ENCODE measurements at regions not wholly inside any gene's neighbourhood (a gene's known extent, or its start where the extent isn't known, plus 50 kb on each side); places are given as distances from the start of the nearest gene placed in this dataset.

GRCh38 chr5:164186550-164186949, 681.1 kb downstream of the MAT2B start:
- no peak for DNase-seq (ENCODE audit: low read depth, low spot score)
- POLR2A ChIA-PET = interaction anchor here (0.7 kb wide), 1 partner anchor 326 kb away, joined by 3 read pairs; no protein-coding TSS in a partner anchor
- BruUV-seq (replicated peaks) = no TSS peak

More at GRCh38 chr5:164186550-164186949, 681.1 kb downstream of the MAT2B start:
- in situ Hi-C loops (cut with MboI) (no loop called here), intact Hi-C loops (cut with micrococcal nuclease; ENCODE audit: unreplicated experiment) (no loop called here)
- Histone ChIP-seq H3K4me3 (no peak overlapping the region), H3K9me3 (replicated peaks; ENCODE audit: control insufficient read depth, insufficient read depth, low read length) (no peaks in the 10 kb centered on the region), H4K20me1 (ENCODE audit: control insufficient read depth, insufficient read depth) (no peaks in the 10 kb centered on the region), H3K4me2 (ENCODE audit: control insufficient read depth, insufficient read depth) (no peak overlapping the region), H2AFZ (ENCODE audit: control insufficient read depth, low read depth, low read length) (no peak overlapping the region), H3K27ac (ENCODE audit: control insufficient read depth, insufficient read depth) (no peak overlapping the region), H3K4me1 (ENCODE audit: control insufficient read depth, insufficient read depth, low read length) (no peaks in the 10 kb centered on the region), H3K27me3 (replicated peaks in 1 of 2; ENCODE audit: control insufficient read depth in 2 of 2, insufficient read depth in 2 of 2, low read length in 1 of 2) (no peaks in the 10 kb centered on the region), H3K36me3 (ENCODE audit: control insufficient read depth in 2 of 2, insufficient read depth in 2 of 2, low read length in 1 of 2) (no peaks in the 10 kb centered on the region), H3K79me2 (ENCODE audit: control insufficient read depth, insufficient read depth, low read length) (no peaks in the 10 kb centered on the region), H3K9ac (ENCODE audit: control insufficient read depth, insufficient read depth, low read length) (no peak overlapping the region)
- WGBS (ENCODE audit: insufficient coverage, insufficient replicate concordance, low lambda C conversion rate, missing lambda C conversion rate) = 19% methylated on average over 3 of the region's 3 CpGs
- CTCF ChIA-PET = no interaction called here
- no peak for ATAC-seq
- SMC1A ChIA-PET (ENCODE audit: uncharacterized antibody, unreplicated experiment) = no interaction called here
- TF ChIP-seq CEBPB (IDR thresholded peaks at IDR 0.05; ENCODE audit: borderline replicate concordance in 1 of 2, low read depth in 2 of 2, low read length in 2 of 2) (no peak), POLR2AphosphoS5 (IDR thresholded peaks at IDR 0.05; ENCODE audit: low read length) (no peak), NR2C1 (IDR thresholded peaks at IDR 0.05) (no peak), RELB (IDR thresholded peaks at IDR 0.05; ENCODE audit: low read depth) (no peak), MXI1 (IDR thresholded peaks at IDR 0.05; ENCODE audit: low read depth, low read length) (no peak), CHD2 (IDR thresholded peaks at IDR 0.05; ENCODE audit: borderline replicate concordance, low read depth, low read length) (no peak), SP1 (IDR thresholded peaks at IDR 0.05; ENCODE audit: low read depth, low read length) (no peak), FOXM1 (IDR thresholded peaks at IDR 0.05; ENCODE audit: low read depth, low read length) (no peak), ZBTB4 (CRISPR knock-in tag; IDR thresholded peaks at IDR 0.05) (no peak), MLLT1 (IDR thresholded peaks at IDR 0.05) (no peak), SREBF1 (IDR thresholded peaks at IDR 0.05; ENCODE audit: low read length) (no peak), CTCF (IDR thresholded peaks at IDR 0.05 in 2 of 3, conservative IDR thresholded peaks at IDR 0.05 in 1 of 3; ENCODE audit: control insufficient read depth in 2 of 3, extremely low read depth in 1 of 3, insufficient read depth in 1 of 3, low read depth in 3 of 3, low read length in 3 of 3) (no peak), MYC (IDR thresholded peaks at IDR 0.05; ENCODE audit: insufficient read depth, insufficient read length, insufficient replicate concordance, low read length, severe bottlenecking) (no peak), STAT3 (IDR thresholded peaks at IDR 0.05; ENCODE audit: low read depth, low read length) (no peak), CHD1 (IDR thresholded peaks at IDR 0.05; ENCODE audit: low read depth, low read length) (no peak)
- no peak for FAIRE-seq
- RAD21 ChIA-PET (ENCODE audit: unreplicated experiment) = no interaction called here

Measured in GM12878 (cell line).